WI38 (cell line): ENCODE measurements at regions not wholly inside any gene's neighbourhood (a gene's known extent, or its start where the extent isn't known, plus 50 kb on each side); places are given as distances from the start of the nearest gene placed in this dataset.
"Not testable (repeated sequence)": the region's sequence is repeated elsewhere in the genome, so short reads cannot be mapped to it uniquely, and the experiment has no call there.

Source experiments
- H3K4me3 ChIP-seq: 2 replicates; pipeline ENCODE4 v1.5.1; 2011; ENCODE audit warnings: low read depth, mild to moderate bottlenecking, control low read depth, low read length
- CTCF ChIP-seq: IDR thresholded peaks from 2 replicates; pipeline ENCODE4 v1.5.1; 2012; ENCODE audit warnings: low read depth, mild to moderate bottlenecking, control low read depth, low read length

GRCh38 chr7:12839508-12840153 is 152.2 kb downstream of the ARL4A start:
- no peak overlapping the region for H3K4me3 ChIP-seq
- TF ChIP-seq CTCF, result no peak

- H3K4me3 ChIP-seq, result not testable (repeated sequence)
Observed at GRCh38 chr7:12844732-12845131, 157.3 kb downstream of the ARL4A start.

GRCh38 chr7:12847001-12847400 is 159.6 kb downstream of the ARL4A start:
- no peak overlapping the region for H3K4me3 ChIP-seq
- TF ChIP-seq CTCF, result no peak

GRCh38 chr7:12851142-12851541 is 163.7 kb downstream of the ARL4A start:
- no peak for TF ChIP-seq CTCF
- H3K4me3 ChIP-seq, result no peak overlapping the region

GRCh38 chr7:12851841-12852240 is 164.4 kb downstream of the ARL4A start:
- no peak for TF ChIP-seq CTCF
- no peak overlapping the region for H3K4me3 ChIP-seq

GRCh38 chr7:12855036-12855435 is 167.6 kb downstream of the ARL4A start:
- H3K4me3 ChIP-seq, result no peak overlapping the region
- no peak for TF ChIP-seq CTCF

GRCh38 chr7:12859761-12860160 is 172.3 kb downstream of the ARL4A start:
- H3K4me3 ChIP-seq, result no peak overlapping the region
- no peak for TF ChIP-seq CTCF

GRCh38 chr7:12861070-12861469 is 173.6 kb downstream of the ARL4A start:
- no peak for TF ChIP-seq CTCF

More at GRCh38 chr7:12861070-12861469, 173.6 kb downstream of the ARL4A start:
- H3K4me3 ChIP-seq, result no peak overlapping the region
